Stimulated activated CD8-positive, alpha-beta memory T cell treated with anti-CD3 and anti-CD28 coated beads, Interleukin-7, amount 100 ng/mL, for 48 hours (primary cell): ENCODE measurements at regions not wholly inside any gene's neighbourhood (a gene's known extent, or its start where the extent isn't known, plus 50 kb on each side); places are given as distances from the start of the nearest gene placed in this dataset.
"Not testable (repeated sequence)": the region's sequence is repeated elsewhere in the genome, so short reads cannot be mapped to it uniquely, and the experiment has no call there.

ENCODE experiments used
- DNase-seq, 2 donors: peaks; one replicate each; pipeline ENCODE4 v3.0.0-alpha.2; 2020; ENCODE audit warnings: low read depth in 1 of 2; ENCODE audit errors: extremely low read depth in 1 of 2

- DNase-seq, result no peak
Measured at GRCh38 chr10:109114579-109114978, 808.7 kb downstream of the XPNPEP1 start.

GRCh38 chr10:109106604-109107003, 816.7 kb downstream of the XPNPEP1 start:
- no peak for DNase-seq

- DNase-seq, result no peak
Measured at GRCh38 chr10:109105725-109106124, 817.6 kb downstream of the XPNPEP1 start.

DNA sequence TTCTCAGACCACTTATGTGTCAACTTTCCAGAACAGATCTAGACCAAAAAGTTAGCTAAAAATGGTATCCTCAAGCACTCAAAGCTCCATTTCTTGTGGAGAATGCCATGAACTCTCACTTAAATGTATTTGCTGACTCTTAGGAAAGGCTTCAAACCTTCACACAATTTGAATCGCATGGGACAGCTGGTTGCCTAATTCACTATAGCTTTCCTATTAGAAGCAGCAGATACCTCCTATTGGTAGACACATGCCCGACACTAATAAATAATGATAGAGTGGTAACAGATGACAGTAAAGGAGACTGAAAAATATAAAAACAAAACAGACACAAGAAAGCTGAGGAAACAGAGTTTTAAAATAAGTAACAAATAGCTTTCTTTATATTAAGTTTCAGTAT, 818.5 kb downstream of the XPNPEP1 start:
- DNase-seq, result no peak

DNA sequence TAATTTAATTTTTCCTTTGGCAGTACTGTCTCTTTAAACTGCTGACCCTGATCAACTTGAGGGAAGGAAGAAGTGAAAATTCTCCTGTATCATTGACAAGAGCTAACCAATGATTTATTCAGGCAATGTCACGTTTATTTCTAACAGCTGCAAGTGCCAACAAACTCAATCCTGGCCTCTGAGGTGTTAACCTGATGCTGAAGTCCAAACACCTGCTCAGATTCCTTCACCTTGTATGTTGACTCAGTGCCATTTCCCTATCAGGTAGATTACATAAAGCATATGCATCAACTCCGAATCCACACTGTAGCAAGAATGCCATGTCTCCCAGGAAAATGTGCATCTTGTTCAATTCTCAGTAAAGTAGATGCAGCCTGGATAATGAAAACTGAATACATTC, 820.0 kb downstream of the XPNPEP1 start:
- no peak for DNase-seq

DNA sequence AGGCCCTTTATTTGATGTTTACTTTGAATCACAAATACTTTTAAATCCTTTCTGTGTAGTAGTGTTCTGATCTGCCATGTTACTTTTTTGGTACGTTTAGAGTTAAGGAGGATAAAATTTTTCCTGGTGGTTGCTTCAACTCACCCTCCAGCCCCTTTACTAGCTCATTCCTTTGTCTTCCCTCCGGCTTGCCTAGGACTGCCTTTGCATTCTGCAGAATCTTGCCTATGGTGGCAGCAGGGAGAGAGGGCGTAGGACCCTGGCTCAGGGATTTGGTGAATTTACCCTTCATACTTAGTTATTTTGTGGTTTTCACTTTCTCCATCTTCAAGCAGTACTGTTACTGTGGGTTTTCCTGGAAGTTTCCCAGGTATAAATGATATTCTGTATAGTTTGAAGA, 833.5 kb downstream of the XPNPEP1 start:
- no peak for DNase-seq

- DNase-seq, result no peak
Measured at GRCh38 chr10:109071539-109071938, 851.8 kb downstream of the XPNPEP1 start.

- no peak for DNase-seq
Measured at GRCh38 chr10:109070492-109070891, 852.8 kb downstream of the XPNPEP1 start.

- no peak for DNase-seq
Measured at GRCh38 chr10:109067031-109067430, 856.3 kb downstream of the XPNPEP1 start.

GRCh38 chr10:109065821-109066220, 857.5 kb downstream of the XPNPEP1 start:
- DNase-seq, result no peak

- DNase-seq, result no peak
Measured at GRCh38 chr10:109062371-109062770, 860.9 kb downstream of the XPNPEP1 start.

- DNase-seq, result no peak
Measured at GRCh38 chr10:109055243-109055642, 868.1 kb downstream of the XPNPEP1 start.

GRCh38 chr10:109047856-109048255, 875.5 kb downstream of the XPNPEP1 start:
- no peak for DNase-seq

DNA sequence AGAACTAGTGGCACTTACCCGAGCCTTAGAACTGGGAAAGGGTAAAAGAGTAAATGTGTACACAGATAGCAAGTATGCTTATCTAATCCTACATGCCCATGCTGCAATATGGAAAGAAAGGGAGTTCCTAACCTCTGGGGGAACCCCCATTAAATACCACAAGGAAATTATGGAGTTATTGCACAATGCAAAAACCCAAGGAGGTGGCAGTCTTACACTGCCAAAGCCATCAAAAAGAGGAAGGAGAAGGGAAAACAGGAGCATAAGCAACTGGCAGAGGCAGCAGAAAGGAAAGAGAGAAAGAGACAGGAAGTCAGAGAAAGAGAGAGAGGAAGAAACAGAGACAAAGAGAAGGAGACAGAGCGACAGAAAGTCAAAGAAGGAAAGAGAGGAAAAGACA, 876.9 kb downstream of the XPNPEP1 start:
- not testable (repeated sequence) for DNase-seq

DNA sequence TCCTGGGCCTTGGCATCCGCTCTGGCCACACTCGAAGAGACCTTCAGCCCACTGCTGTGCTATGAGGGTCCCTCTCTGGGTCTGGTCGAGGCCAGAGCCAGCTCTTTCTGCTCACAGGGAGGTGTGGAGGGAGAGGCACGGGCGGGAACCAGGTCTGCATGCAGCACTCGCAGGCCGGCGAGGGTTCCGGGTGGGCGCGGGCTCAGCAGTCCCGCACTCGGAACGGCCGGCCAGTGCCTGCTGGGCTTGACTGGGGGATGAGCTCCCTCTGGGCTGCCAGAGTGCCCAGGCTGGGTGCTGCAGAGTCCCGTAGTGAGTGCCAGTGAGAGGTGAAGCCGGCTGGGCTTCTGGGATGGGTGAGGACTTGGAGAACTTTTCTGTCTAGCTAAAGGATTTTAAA, 882.7 kb downstream of the XPNPEP1 start:
- no peak for DNase-seq

DNA sequence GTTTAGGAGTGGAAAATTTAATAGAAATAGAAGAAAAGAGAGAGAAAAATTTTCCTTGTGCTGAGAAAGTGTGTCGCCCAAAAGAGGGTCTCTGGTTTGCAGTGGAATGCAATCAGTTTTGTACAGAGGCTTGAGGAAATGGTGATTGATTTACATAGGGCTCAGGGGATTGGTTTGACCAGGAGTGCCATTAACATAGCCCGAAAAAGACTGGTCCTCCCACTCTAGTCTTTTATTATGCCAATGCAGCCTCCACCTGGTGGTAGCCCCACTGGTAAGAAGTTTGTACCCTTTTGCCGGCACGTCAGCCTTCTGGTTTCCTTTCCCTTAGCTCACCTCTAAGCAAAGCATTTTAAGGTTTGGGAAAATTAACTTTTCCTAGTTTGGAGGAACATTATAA, 885.3 kb downstream of the XPNPEP1 start:
- DNase-seq, result no peak

GRCh38 chr10:109030581-109031210, 892.6 kb downstream of the XPNPEP1 start:
- DNase-seq, result no peak

DNA sequence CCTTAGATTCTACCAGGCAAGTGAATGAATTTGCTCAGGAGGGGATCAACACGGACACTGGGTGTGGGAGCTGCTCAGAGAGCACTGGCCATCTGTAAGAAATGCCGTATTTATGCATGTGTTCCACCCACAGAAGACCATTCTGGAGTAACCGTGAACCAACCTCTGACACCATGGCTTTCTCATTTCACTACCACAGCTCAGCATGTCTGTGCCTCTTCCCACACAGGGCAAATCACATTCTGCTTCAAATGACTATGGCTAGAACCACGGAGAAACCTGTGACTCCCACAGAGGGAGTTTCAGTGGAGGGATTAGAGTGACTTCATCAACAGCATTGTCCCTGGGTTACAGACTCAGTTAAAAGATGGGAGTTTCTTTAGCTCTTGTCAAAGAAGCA, 893.4 kb downstream of the XPNPEP1 start:
- no peak for DNase-seq

DNA sequence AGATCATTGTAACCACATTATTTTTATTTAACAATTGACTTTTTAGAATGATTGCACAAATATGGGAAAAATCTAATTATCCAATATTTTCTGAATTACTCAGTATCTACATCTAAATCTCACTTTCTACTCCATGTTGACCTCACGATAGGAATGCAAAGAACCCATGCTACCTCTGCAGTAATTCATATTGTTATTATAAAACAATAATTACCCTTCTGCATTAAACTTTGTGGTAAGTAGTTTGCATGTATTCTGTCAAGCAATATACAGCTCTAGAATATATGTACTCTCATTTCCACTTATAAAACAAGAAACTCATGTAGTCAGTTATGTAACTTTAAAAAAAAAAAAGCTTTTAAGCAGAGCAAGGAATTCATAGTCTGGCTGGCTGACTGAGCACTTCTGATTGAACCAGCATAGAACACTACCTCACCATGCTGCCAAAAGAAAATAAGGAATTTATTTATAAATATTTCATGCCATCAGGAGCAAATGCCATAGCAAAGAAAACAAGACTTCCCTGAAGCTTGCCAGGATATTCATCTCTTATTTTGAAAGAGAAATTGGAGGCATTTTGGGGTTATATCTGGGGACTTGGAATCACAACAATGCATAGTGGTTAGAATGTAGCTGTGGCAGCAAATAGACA, 895.7 kb downstream of the XPNPEP1 start:
- DNase-seq, result no peak

DNA sequence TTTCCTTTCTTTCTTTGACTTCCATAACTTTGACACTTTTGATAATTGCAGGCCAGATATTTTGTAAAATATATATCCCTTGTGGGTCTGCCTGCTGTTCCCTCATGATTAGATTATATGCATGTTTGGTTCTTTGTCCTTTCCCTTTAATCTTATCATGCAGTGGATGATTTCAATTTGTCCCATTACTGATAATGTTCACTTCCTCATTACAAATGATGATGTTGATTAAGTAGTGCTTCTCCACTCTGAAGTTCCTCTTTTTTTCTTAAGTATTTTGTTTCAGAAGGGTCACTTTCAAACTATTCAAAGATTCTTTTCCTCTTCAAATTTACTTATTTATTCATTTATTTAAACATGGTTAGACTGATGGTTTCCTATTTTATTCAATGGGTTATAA, 898.1 kb downstream of the XPNPEP1 start:
- no peak for DNase-seq

- no peak for DNase-seq
Measured at GRCh38 chr10:109022417-109023049, 900.8 kb downstream of the XPNPEP1 start.

DNA sequence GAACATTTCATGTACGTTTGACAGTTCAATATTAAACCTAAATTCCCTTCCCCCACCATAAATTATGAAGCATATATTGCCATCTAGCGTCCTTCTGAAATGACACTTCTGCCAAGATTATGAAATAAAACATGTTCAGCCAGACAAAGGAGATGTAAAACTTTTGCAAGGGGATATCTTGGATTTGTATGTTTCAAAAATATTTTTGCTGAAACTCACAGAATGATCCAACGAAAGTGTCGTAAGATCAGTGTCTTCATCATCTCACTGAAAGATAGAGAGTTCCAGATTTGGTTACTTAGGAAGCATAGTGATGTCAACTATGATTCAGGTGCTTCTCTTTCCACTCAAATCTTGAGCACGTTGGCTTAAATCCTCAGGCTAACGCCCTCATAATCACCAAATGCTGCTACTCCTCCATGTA, 904.3 kb downstream of the XPNPEP1 start:
- DNase-seq, result no peak
